ENCODE measurements at regions not wholly inside any gene's neighbourhood (a gene's known extent, or its start where the extent isn't known, plus 50 kb on each side); places are given as distances from the start of the nearest gene placed in this dataset.
"Not testable (repeated sequence)": the region's sequence is repeated elsewhere in the genome, so short reads cannot be mapped to it uniquely, and the experiment has no call there.

DNA sequence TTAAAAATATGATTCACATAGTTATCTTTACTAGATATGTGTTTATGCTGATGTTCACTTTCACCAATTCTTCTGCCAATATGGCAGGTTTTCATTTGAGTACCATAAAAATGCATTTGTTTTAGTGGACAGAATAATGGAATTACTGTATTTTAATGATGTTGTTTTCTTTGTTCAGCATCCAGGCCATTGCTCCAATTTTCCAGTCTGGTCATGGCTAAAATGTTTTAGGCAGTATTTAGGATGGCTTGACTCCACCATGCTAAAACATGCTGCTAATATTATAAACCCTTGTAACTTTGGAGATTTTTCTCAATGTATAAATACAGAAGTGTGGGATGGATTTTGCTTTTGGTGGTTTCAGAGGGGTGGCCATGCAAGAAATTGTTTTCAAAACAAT lies 273.0 kb upstream of the RPS23 start:
- no peak for DNase-seq (ENCODE audit: low spot score)

GRCh38 chr5:82549263-82549662 lies 271.1 kb upstream of the RPS23 start:
- no peak for DNase-seq (ENCODE audit: low spot score)

DNA sequence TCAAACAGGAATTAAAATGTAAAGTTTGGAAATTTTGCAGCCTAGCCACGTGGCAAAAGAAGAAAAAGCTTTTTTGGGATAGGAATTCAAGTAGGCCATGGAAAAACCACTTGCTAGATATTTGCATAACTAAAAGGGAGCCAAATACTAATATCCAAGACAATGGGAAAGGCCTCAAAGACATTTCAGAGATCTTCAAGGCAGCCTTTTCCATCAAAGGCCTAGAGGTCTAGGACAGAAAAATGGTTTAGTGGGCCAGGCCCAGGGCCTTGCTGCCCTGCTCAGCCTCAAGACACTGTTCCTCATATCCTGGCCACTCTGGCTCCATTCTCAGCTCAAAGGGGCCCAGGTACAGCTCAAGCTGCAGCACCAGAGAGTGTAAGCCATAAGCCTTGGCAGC lies 265.9 kb upstream of the RPS23 start:
- DNase-seq (ENCODE audit: low spot score), result no peak

- no peak for DNase-seq (ENCODE audit: low spot score)
These were observed 262.1 kb upstream of the RPS23 start for GRCh38 chr5:82540301-82540700.

DNA sequence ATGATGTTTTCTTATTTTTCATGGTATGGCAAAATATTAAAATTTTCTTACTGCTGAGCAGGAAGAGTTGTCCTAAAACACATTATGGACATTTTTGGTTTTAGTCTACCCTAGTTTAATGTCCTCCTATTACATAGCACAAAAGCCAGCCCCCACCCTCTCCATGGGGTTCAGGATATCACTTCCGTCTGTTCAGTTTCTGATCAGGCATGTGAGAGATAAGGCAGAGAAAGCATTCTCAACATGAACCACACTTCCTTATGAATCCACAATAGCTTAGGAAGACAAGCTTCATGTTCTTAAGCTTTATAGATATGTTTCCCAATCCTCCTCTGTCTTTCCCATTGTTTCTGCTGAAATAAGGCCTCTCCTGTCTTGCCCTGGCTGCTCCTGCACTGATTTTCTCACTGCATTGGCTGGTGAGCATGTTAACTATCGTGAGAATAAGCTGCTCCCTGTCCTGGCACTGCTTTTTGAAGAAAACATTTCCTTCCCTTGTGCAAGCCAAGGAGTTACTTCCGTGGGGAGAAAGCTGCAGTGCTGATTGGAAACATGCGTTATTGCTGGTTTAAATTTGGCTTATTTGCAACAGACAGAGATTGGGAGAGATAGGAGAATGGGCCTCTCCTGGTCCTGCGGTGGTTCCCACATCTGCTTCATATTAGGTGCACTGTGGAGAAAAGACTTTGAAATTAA lies 260.3 kb upstream of the RPS23 start:
- DNase-seq (ENCODE audit: low spot score), result no peak

- DNase-seq (ENCODE audit: low spot score), result no peak
These were observed 259.6 kb upstream of the RPS23 start for GRCh38 chr5:82537687-82538306.

GRCh38 chr5:82534986-82535385 lies 256.8 kb upstream of the RPS23 start:
- no peak for DNase-seq (ENCODE audit: low spot score)

DNA sequence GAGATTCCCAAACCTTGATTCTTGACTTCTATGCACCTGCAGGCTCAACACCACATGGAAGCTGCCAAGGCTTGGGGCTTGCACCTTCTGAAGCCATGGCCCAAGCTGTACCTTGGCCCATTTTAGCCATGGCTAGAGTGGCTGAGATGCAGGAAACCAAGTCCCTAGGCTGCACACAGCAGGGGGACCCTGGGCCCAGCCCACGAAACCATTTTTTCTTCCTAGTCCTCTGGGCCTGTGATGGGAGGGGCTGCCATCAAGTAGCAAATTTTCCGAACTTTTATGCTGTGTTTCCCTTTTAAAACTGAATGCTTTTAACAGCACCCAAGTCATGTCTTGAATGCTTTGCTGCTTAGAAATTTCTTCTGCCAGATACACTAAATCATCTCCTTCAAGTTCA lies 253.9 kb upstream of the RPS23 start:
- not testable (repeated sequence) for DNase-seq (ENCODE audit: low spot score)

DNA sequence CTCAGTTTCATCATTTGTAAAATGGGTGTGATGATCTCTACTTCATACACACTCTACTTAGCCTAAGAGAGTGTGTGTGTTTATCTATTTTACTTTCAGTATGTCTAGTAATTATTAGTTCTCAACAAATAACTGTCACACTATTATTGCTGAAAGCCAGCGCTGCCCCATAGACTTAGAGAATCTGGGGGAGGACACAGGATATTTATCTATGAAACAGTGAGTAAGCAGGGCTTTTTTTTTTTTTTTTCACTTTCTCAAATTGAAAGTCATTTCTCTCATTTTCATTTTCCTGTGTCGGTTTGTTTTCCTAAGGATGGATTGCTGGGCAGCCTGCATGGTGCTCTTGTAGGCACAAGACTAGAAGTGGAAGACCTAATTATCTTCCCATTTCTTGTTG lies 248.4 kb upstream of the RPS23 start:
- DNase-seq (ENCODE audit: low spot score), result no peak

DNA sequence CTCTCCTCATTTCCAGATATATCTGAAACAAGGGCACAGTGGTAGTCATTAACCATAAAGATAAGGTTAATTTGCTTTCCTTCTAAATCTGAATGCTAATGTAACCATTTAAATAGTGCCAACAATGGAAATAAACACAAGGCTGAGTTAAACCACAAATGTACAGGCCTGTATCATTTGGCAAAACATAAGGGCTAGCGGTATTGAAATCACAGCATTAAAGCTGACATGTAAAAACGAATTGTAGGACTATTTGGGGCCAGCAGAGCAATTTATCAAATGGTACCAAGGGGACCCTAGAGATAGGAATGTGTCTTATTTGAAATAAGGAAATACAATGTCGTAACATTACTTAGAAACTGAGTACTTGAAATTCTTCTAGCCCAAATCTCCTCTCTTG lies 247.5 kb upstream of the RPS23 start:
- DNase-seq (ENCODE audit: low spot score), result no peak

DNA sequence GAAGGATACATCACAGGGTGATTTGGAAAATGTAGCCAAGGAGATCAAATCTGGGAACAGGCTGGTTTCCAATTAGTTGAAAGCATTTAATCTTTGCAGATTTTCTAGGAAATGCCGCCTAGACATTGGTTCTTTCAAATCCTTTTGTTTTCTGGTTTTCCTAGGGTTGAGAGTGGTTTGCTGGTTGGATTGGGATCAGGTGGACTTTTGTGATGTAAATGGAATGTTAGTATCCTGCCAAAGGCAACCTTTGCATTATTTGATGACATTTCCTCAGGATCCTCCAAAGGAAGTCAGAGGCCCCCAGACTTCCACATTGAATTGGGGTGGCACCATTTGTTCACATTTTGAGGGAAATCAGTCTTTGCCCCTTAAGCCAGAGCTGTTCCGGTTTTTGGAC lies 245.5 kb upstream of the RPS23 start:
- no peak for DNase-seq (ENCODE audit: low spot score)

DNA sequence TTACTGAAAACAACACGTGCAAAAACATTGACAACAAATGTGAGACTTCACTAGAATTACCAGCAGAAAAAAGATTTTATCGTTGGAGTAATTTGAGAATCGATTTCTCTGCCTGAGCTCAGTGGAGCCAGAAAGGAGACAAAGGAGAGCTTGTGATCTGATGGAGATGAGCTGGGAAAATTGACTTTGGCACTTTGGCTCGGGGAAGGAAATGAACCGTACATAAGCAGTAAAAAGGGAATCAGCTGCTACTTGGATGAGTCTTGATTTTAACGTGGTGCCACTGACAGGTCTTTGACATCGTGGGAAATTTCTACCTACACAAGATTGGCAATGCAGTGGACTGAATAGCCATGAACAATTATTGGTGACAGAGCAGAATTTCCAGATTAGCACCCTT lies 244.7 kb upstream of the RPS23 start:
- peak; percentile 7 for DNase-seq (ENCODE audit: low spot score)

- no peak for DNase-seq (ENCODE audit: low spot score)
These were observed 243.4 kb upstream of the RPS23 start for GRCh38 chr5:82521431-82522051.

GRCh38 chr5:82519558-82519957 lies 241.4 kb upstream of the RPS23 start:
- DNase-seq (ENCODE audit: low spot score), result no peak

GRCh38 chr5:82517544-82518075 lies 239.5 kb upstream of the RPS23 start:
- DNase-seq (ENCODE audit: low spot score), result no peak

DNA sequence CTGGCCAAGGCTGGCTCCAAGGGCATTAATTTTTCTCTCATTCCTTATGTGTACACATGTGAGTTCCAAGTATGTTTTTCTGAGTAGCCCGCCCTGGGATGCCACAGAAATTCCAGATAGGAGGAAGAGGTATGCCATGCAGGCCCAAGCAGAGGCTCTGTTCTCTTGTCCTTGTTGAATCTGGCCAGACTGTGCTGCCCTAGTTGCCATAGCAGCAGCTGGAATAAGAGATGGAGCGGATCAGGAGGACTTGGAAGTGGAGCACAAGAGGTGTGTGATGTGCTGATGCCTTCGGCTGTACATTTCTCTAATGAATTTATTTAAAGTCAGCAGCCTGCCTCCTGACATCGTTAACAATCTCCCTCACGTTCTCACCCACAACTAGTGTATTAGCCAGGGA lies 235.6 kb upstream of the RPS23 start:
- no peak for DNase-seq (ENCODE audit: low spot score)

GRCh38 chr5:82512025-82512424 lies 233.9 kb upstream of the RPS23 start:
- no peak for DNase-seq (ENCODE audit: low spot score)

GRCh38 chr5:82511134-82511533 lies 233.0 kb upstream of the RPS23 start:
- no peak for DNase-seq (ENCODE audit: low spot score)

DNA sequence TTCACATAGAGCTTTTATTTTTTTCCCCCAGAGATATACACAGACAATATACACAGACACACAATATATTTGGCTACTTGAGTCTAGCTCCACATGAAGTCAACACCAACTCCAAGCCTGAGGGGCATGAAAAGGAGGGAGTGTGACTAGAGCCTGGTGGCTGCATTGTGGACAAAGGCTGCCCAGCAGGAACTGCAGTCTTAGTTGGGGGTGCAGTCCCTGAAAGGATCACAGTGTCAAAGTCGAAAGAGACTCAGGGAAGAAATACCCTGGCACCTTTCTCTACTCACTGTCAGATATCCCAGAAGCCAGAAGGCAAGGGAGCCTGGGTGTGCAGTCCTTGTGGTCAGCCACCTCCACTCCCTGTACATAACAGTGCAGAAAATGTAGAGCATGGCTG lies 231.6 kb upstream of the RPS23 start:
- no peak for DNase-seq (ENCODE audit: low spot score)

DNA sequence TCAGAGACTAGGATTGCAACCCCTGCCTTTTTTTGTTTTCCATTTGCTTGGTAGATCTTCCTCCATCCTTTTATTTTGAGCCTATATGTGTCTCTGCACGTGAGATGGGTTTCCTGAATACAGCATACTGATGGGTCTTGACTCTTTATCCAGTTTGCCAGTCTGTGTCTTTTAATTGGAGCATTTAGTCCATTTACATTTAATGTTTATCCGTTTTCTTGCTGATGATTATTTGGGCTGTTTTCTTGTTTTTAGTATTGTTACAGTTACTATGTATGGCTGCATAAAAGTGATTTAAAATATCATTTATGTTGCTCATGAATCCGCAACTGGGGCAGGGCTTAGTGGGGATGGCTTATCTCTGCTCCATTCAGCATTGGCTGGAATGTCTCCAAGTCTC lies 228.2 kb upstream of the RPS23 start:
- not testable (repeated sequence) for DNase-seq (ENCODE audit: low spot score)

GRCh38 chr5:82499725-82500244 lies 221.6 kb upstream of the RPS23 start:
- no peak for DNase-seq (ENCODE audit: low spot score)

DNA sequence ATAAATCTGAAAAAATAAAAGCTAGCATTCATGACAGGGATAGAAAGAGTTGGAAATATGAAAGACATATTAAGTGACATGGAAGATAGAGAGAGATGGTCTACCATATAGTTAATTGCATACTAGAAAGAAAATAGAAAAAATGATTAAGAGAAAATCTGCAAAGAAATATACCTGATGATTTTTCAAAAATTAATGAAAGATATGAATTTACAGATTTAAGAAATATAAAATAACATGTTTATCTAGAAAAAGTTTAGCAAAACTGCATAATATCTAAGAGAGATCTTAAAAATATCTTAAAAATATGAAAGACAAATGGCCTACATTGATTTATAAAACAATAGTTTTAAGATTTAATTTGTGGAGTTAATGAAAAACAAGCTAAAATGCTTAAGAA lies 219.1 kb upstream of the RPS23 start:
- no peak for DNase-seq (ENCODE audit: low spot score)

DNA sequence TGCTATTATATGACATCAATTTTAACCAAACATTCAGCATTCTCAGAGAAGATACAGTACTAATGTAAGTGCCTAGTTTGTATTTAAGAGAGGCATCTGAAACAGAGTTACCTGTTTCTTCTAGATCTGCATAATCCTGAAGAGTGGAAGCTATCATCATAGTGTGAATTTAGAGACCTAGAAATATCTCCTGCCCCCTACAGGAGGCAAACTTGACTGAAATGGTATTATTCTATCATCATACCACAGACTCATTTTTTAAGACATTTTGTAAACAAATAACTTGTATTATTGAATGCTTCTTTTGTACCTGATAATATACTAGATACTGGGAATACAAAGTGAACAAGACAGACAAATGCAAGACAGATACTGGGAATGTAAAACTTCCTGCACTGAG lies 216.8 kb upstream of the RPS23 start:
- DNase-seq (ENCODE audit: low spot score), result no peak

Measured in globus pallidus (tissue), 1 donor.